Hematopoietic multipotent progenitor cell treated with erythropoietin and hydrocortisone succinate and interleukin-3 and kit ligand, for 4 days (in vitro differentiated cells): ENCODE measurements at regions not wholly inside any gene's neighbourhood (a gene's known extent, or its start where the extent isn't known, plus 50 kb on each side); places are given as distances from the start of the nearest gene placed in this dataset.
A peak's percentile ranks its signal among the peaks of the same experiment; 100 is the strongest.
"Not testable (repeated sequence)": the region's sequence is repeated elsewhere in the genome, so short reads cannot be mapped to it uniquely, and the experiment has no call there.

ENCODE experiments used
- DNase-seq: peaks from one replicate; pipeline ENCODE4 v3.0.0-alpha.2; 2015

DNA sequence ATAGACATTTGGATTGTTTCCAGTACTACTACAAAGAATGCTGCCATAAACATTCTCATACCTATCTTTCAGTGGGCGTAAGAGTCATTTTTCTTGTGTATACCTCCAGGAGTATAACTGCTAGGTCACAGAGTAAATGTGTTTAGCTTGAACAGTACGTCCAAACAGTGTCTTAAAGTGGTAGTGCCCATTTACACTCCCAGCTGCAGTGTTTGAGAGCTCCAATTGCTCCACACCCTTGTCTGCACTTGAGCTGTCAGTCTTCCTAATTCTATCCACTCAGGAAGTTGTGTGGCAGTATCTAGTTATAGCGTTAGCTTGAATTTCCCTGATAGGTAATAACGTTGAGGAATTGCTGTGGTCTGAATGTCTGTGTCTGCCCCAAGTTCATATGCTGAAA lies 404.7 kb upstream of the PPP2R3A start:
- no peak for DNase-seq

DNA sequence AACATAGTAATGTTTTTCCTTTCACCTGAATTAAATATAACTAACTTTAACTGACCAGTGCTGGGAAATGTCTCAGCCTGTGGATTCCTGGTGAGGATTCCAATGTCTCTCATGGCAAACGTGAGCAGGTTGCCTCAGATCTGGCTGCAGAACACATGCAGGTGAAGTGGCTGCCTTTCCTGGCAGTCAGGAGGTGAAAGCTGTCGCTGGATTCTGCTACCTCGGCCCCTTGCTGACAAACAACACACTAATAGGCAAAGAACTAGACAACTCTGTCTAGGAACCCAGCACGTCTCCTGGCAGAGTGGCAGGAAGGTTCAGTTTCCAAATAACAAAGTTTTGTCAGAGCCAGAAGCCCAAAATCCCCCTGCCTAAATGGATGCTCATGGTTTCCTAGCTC lies 400.8 kb upstream of the PPP2R3A start:
- DNase-seq, result no peak

DNA sequence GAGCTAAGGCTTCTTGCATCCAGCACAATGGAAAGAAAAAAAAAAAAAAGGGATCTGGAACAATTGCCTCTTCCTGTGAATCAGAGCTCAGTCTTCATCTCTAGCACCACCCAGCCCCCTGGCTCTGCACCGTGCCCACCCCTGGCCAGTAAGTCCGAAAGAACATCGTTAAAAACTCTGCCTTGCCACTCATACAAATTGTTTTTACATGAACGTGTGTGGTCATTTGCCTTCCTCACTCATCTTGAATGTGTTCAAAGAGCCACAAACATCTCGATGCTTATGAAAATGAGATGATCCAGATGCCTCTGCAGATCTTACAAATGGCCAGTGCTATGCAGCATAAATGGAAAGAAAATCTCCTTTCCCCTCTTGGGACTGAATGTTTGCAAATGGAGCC lies 400.0 kb upstream of the PPP2R3A start:
- DNase-seq, result no peak

DNA sequence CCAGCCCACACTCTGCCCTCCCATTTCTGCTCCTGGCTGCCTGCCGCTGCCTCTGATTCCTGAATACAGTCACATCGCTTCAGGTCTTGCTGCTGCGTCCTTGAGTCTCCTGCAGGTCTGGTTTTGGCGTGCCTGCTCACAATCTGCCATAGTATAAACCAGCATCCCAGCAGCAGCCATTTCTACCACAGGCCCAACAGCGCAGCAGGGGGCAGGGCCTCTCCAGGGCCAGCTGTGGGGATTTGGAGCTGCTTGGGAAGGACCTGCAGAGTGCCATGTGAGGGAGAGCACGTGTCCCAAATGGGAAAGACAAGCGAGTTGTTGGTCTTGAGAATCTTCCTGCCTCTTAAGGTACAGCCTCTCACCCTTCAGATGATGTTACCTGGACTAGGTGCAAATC lies 398.3 kb upstream of the PPP2R3A start:
- no peak for DNase-seq

DNA sequence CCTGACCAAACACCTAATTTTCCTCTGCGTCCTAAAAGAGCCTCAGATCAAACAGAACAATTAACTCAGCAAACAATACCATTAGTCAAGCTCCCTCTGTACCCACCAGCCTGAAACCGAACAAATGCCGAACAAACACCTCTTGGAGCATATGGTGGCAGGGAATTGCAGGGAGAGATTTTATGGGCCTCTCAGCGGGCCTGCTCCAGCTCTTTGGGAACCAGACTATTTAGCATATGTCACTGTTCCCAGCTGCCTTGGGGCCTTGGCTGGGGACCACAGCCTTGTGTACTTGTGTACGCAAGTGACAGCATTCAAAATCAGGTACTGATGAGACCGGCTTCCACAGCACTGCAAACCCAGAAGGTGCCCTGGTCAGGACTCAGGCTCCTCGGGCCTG lies 388.8 kb upstream of the PPP2R3A start:
- DNase-seq, result no peak

DNA sequence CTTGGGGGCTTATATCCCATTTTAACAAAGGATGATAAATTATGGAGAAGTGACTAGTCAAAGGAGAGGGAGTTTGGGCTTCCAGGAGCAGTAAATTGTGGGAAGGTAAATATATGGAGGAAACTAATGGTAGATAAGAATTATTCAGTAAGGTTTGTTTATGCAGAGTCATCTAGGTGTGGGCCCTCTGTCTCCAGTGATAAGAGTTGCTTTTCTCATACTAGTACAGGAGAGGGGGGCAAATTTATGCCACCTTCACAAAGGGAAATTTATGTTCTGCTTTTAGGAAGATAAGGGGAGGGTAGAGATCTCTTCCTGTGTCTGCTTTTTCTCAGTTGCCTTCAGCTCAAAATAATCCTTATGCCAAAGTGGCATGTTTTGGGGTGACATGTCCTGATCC lies 383.7 kb upstream of the PPP2R3A start:
- DNase-seq, result peak; percentile 30

DNA sequence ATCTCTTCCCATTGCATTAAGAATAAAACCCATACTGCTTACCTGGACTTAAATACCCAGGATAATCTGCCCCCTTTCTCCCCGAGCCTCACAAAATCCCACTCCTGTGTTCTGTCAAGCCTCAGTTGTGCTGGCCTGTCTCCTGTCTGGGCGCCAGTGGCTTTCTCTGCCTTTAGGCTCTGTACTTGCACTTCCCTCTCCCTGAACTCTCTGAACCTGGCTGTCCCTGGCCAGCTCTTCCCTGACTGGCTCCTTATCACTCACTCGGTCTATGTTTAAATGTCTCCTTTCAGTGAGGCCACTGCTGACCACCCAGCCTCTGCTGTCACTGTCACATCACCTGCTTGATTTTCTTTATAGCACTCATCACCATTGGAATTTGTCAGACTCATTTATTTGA lies 382.7 kb upstream of the PPP2R3A start:
- DNase-seq, result no peak

DNA sequence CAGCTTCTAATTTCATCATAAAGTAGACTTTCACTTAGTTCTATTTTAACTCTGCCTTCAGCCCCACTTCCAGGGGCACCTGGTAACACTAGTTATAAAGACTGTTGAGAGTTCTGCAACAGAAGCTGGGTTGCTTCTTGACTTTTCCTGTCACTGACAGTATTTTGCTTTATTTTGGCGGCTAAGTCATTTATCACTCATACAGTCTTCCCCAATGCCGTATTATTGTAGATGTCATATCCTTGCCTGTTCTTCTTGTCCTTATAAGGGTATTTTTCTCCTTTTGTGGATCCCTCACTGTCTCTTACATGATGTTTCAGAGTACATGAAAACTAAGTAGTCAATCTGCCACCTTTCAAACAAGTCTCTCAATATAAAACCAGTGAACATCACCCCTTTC lies 369.0 kb upstream of the PPP2R3A start:
- no peak for DNase-seq

DNA sequence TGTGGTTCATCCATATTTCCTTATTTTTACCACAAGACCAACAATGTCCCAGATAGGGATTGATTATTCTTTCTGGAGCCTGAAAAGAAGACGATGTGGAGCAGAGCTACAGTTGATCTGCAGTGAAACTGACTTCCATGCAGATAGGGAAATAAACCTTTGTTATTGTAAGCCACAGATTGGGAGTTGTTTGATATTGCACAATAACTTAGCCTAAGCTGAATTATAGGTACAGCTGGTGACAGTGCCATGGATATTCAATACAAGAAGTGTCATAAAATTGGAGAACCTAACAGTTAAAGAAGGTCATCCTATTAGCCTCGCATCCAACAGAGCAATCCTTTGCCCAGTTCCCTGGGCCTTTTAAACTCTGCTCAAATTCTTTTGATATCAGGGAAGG lies 367.7 kb upstream of the PPP2R3A start:
- no peak for DNase-seq

DNA sequence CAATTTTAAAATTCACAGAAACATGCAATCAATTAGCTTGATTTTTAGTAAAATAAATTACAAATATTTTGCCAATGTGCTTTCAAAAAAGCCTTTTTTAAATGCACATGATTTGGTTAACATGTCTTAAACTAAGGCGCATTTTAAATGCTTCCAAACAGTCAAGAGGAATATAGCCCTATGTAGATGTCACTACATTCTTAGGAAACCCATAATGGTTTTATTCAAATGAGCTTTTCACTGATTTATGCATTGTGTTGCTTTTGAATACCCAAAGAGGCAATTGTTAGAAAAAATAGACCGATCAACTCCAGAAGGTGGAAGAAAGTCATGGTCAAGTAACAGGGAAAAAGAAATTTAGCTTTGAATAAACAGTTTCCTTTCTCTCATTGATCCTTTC lies 366.9 kb upstream of the PPP2R3A start:
- no peak for DNase-seq

DNA sequence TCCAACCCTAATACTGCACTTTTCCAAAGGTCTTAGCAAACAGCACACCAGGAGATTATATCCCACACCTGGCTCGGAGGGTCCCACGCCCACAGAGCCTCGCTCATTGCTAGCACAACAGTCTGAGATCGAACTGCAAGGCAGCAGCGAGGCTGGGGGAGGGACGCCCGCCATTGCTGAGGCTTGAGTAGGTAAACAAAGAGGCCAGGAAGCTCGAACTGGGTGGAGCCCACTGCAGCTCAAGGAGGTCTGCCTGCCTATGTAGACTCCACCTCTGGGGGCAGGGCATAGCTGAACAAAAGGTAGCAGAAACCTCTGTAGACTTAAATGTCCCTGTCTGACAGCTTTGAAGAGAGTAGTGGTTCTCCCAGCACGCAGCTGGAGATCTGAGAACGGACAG lies 361.0 kb upstream of the PPP2R3A start:
- DNase-seq, result not testable (repeated sequence)

DNA sequence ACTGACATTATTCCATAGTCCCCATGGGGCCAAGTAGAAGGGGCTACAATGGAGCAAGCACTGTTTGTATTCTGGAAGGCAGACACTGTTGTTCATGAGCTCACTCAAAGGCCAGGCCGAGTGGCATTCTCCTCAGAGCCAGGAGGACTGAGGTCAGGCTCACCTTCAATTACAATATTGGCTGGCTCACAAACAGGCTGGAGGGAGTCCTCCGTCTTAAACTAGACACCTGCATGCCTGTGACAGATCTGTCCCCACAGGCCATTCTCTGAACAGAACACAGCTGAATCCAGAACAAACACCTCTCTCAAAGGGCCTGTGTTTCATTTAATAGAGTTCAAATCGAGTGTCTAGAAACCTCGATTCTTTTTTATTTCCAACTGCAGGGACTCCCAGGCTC lies 347.4 kb upstream of the PPP2R3A start:
- no peak for DNase-seq

DNA sequence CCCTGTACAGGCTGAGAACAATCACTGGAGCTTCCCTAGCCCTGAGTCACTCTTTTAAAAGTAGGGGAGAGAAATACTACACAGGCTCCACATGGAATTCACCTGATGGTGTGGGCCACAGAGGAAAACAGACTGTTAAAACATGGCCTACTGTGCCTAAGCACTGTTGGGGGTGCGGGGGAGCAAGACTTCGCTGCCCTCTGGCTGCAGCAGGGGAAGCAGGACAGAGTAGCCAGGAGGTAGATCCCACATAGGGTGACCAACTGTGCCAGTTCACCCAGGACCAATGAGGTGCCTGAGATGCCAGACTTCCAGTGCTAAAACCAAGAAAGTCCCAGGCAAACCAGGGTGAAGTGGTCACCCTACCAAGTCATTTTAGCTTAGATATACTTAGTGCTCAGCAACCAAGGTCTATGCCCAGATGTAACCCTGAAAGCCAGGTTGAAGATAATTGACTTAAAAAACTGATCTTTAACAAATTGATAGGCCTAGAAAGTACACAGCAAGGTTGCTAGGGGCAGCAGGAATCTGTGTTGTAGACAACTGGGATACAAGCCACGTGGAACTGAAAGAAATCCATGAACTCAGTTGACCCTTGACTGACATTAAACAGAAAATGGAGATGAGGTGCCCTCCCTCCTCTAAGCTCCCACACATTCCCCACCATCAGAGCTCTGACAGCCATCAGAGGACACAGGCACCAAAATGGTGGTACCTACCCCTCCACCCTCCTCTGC lies 344.2 kb upstream of the PPP2R3A start:
- no peak for DNase-seq

DNA sequence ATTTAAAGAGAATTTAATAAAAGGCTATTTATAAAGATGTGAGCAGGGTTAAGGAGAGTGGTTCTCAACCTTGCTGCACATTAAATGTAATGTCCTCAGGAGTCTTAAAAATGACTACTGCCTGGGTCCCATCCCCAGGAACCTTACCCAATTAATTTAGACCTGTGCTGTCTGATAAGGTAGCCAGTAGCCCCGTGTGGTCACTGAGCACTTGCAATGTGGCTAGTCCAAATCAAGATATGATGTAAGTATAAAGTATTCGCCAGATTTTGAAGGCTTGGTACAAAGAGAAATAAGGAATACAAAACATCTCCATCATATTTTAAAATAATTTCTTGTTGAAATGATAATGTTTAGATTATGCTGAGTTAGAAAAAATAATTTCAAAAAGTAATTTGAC lies 343.3 kb upstream of the PPP2R3A start:
- DNase-seq, result no peak

DNA sequence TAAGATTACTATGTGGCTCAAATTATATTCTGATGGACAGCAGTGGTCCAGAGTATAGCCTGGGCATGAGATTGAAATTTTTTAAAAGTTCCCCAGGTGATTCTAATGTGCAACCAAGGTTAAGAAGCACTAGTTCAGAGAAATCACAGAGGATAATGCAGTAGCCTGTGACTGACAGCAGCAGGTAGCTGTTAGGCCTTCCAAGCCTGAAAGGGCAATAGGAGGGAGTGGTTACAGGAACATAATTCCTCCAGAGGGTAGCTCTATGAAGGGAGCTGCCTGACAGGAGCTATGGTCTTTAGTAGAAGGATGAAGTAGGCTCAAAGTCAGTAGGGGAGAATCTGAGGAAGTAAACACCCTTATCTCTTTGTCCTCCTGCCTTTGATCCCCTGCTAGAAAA lies 342.9 kb upstream of the PPP2R3A start:
- DNase-seq, result no peak

DNA sequence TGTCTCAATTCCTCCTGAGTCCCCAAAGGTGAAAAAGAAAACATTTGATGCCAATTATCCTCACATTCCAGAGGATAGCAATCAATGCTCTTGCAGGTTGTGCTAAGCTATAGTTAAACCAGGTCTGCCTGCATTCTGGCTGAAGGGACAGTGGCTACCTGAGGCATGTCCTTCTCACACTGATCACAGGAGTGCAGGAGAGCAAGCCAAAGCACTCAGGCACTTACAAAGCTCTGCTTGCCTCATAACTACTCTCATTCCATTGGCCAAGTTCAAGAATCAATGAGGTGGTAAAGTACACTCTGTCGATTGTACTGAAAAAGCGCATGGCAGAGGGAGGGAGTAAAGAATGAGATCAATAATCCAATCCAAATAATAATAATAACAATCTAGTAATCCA lies 342.0 kb upstream of the PPP2R3A start:
- DNase-seq, result no peak

DNA sequence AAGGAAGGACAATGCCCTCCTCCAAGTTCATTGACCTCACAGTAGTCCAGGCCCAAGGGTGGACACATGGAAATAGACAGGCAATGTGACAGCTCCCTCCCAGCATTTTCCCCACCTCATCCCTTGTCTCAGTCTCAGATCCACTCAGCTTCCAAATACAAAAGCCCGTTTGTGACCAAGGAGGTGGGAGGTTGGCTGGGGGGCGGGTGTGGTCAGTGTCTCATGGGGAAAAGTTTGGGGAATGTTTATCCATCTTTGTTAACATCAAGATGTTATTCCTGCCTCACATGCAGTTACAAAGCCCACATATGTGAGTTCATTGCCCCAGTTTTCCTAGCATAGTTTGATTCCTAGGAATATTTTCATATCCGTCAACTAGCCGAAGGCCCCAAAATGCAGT lies 338.5 kb upstream of the PPP2R3A start:
- no peak for DNase-seq

DNA sequence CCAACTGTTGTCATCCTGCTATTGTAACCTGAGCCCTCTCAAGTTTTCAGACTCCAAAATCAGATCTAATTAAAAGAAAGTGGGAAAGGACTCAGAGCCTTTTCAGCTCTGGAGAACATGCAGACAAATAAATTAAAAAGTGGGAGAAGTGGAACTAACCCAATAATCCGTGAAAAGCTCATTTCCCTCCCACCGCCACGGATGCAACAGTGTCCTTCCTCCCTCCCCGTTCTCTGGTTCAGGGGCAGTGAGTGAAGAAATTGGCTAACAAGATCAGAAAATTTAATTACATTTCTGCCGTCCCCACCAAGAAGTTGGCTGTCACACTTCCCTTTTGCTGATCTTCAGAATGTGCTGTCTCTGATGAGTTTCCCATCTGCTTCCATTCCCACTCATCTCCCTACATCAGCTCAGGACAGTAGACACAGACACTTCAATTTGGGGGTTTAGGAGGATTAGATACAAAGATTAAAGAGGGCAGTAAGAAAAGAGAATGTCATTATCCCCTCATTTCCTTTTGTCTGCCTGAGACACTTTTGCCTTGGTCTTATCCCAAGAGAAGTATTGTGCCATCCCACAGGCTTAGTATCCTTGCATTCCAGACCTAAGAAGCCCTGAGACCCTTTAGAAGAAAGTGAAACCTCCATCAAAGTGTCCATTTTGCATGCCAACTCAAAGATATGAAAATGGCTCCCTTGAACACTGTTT lies 335.7 kb upstream of the PPP2R3A start:
- no peak for DNase-seq

DNA sequence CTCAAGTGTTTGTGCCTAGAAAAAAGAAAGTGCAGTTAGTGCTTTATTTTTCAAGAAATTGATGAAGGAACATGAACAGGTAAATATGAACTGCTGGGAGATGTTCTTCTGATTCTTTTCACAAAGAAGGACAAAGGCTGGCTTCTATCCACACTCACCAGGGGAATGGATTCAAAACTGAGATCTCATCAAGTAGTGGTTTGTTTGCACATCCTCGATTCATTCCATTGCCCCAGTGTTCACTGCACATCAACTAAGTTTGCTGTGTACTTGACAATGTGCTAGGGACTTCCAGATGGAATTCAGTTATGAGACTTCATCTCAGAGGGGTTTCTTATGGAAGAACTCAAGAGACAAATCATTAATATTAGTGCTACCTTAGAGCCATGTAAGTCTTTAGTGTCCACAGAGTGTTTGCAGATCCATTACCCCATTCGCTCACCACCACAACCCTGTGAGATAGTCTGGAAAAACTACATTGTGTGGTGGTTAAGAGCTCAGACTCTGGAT lies 332.9 kb upstream of the PPP2R3A start:
- no peak for DNase-seq

DNA sequence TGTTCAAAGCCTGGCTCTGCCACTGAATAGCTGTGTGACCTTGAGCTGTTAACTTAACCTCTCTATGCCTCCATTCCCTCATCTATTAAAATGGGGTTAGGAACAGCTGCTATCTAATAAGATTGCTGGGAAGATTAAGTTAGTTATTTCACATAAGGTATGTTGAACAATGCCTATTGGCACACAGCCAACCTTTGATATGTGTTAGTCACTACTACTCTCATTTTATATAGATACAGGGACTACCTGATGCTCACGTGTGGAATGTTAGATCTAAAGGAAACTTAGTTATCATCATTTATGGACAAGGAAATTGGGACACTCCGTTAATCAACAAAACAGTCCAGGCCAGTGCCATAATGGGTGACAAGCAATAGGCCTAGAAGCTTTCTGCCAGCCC lies 332.4 kb upstream of the PPP2R3A start:
- DNase-seq, result no peak

DNA sequence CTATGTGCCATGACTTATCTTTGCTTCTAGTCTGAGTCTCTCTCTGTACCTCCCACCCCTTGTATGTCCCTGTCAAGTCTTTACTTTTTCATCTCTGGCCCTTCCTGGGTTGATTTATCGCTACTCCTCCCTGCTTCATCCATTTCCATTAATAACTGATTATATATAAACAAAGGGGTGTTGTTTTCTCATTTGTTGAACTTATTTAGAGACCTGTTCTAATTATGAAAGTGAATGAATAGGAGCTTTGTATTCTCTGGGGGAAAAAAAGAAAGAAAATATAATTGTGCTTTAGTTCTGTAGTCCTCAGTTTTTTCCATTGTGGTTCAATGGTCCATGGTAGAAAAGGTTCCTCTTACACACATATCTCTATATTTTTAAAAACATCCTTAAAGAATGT lies 328.9 kb upstream of the PPP2R3A start:
- DNase-seq, result no peak

DNA sequence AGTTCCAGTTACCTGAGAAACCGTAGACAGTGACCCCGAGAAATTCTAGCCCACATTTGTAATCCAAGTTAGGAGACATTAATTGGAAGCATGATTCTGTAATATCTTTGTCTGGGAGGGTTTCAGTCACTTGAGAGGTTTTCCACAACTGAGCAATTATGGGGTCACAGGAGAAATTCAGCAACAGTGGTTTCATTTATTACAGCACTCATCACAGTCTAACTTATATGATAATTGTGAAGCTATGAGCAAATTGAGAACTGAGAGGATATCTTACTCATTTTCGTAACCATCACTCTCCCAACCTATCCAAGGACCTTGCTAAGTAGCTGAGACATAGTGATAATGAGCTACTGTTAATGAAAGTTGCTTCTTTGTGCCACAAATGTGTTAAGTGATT lies 328.5 kb upstream of the PPP2R3A start:
- DNase-seq, result no peak

DNA sequence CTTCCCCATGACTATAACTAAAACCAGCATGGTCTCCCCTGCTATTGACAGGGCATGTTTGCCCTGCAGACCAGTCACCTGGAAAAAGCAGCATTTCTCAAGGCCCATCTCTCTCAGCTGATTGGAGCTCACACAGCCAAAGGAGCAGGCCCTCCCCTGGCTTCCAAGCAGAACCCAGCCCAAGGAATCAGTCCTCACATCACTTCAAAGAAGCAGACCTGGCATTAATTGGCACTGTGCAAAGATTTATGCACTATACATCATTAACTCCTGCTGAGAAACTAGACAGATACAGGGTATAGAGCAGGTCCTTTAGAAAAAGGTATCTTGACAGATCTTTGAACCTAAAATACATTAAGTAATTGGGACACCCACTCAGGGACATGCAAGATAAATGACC lies 323.8 kb upstream of the PPP2R3A start:
- no peak for DNase-seq

DNA sequence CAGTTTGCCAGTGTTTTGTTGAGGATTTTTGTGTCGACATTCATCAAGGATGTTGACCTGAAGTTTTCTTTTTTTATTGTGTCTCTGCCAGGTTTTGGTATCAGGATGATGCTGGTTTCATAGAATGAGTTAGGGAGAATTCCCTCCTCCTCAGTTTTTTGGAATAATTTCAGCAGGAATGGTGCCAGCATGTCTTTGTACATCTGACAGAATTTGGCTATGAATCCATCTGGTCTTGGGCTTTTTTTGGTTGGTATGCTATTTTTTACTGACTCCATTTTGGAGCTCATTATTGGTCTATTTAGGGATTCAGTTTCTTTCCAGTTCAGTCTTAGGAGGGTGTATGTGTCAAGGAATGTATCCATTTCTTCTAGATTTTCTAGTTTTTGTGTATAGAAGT lies 320.0 kb upstream of the PPP2R3A start:
- no peak for DNase-seq

DNA sequence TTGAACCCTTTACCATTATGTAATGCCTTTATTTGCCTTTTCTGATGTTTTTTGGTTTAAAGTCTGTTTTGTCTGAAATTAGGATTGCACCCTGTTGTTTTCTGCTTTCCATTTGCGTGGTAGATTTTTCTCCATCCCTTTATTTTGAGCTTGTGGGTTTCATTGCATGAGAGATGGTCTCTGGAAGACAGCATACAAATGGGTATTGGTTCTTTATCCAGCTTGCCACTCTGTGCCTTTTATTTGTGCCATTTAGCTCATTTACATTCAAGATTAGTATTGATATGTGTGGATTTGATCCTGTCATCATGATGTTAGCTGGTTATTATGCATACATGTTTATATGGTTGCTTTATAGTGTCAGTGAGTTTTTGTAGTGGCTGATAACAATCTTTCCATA lies 318.7 kb upstream of the PPP2R3A start:
- DNase-seq, result no peak
